ENCODE measurements at regions not wholly inside any gene's neighbourhood (a gene's known extent, or its start where the extent isn't known, plus 50 kb on each side); places are given as distances from the start of the nearest gene placed in this dataset.

DNA sequence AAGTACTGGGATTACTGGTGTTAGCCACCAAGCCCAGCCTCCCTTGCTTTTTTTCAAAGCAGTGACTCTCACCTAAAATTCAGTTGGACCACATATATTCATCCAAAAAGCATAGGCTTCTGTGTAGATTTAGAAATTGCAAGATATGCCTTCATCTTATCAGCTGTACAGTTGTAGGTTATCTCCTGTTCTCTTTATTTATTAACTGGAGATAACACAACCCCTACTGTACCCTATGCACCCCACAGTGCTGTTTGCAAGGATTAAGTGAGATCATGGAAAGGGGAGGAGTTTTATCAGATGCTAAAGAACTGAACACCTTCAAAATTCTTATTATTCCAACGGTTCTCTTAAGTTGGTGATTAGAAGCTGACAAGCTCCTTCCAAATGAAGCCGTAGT is 164.4 kb upstream of the JARID2 start:
- DNase-seq (ENCODE audit: low spot score) (no peak), ATAC-seq (no peak)
- no peaks in the 10 kb centered on the region for H3K36me3 Mint-ChIP-seq
- H3K4me3 Mint-ChIP-seq: no peak overlapping the region
- H3K27ac Mint-ChIP-seq: no peak overlapping the region
- TF ChIP-seq, protein P1, sequence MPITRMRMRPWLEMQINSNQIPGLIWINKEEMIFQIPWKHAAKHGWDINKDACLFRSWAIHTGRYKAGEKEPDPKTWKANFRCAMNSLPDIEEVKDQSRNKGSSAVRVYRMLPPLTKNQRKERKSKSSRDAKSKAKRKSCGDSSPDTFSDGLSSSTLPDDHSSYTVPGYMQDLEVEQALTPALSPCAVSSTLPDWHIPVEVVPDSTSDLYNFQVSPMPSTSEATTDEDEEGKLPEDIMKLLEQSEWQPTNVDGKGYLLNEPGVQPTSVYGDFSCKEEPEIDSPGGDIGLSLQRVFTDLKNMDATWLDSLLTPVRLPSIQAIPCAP (CRISPR knock-in tag; IDR thresholded peaks at IDR 0.05): no peak
- TF ChIP-seq ZNF671 (CRISPR knock-in tag; IDR thresholded peaks at IDR 0.05) (no peak), MYBL2 (CRISPR knock-in tag; IDR thresholded peaks at IDR 0.05) (no peak), NFATC4 (CRISPR knock-in tag; IDR thresholded peaks at IDR 0.05) (no peak)
- no peaks in the 10 kb centered on the region for H3K27me3 Mint-ChIP-seq (ENCODE audit: low read depth)
- peaks cover 34% of the 10 kb centered on the region for H3K4me1 Mint-ChIP-seq
- no peaks in the 10 kb centered on the region for H3K9me3 Mint-ChIP-seq
- POLR2A ChIA-PET: no interaction called here
- CTCF ChIA-PET: no interaction called here

DNA sequence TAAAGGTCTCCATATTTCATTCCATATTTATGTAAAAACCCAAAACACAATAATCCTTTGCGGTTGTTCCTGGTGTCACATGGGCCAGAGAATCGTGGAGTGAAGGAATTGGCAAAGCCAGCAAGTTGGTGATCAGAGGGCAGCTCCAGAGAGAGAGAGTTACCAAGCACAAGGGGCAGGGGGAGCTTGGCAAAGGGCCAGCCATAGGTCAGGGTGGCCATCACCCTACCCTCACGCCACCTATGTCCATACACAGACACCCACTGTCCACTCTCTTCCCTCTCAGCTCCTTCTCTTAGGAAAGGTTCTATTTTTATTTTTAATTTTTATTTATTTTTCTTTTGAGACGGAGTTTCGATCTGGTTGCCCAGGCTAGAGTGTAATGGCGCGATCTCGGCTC is 163.2 kb upstream of the JARID2 start:
- Mint-ChIP-seq H3K27ac (no peak overlapping the region), H3K4me3 (no peak overlapping the region), H3K27me3 (ENCODE audit: low read depth) (no peaks in the 10 kb centered on the region), H3K9me3 (no peaks in the 10 kb centered on the region), H3K4me1 (peaks cover 24% of the 10 kb centered on the region), H3K36me3 (no peaks in the 10 kb centered on the region)
- TF ChIP-seq, protein P2, sequence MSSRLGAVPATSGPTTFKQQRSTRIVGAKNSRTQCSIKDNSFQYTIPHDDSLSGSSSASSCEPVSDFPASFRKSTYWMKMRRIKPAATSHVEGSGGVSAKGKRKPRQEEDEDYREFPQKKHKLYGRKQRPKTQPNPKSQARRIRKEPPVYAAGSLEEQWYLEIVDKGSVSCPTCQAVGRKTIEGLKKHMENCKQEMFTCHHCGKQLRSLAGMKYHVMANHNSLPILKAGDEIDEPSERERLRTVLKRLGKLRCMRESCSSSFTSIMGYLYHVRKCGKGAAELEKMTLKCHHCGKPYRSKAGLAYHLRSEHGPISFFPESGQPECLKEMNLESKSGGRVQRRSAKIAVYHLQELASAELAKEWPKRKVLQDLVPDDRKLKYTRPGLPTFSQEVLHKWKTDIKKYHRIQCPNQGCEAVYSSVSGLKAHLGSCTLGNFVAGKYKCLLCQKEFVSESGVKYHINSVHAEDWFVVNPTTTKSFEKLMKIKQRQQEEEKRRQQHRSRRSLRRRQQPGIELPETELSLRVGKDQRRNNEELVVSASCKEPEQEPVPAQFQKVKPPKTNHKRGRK (CRISPR knock-in tag; IDR thresholded peaks at IDR 0.05; ENCODE audit: borderline replicate concordance): no peak
- TF ChIP-seq TP53 (CRISPR knock-in tag; IDR thresholded peaks at IDR 0.05): no peak
- ChIA-PET CTCF (no interaction called here), POLR2A (no interaction called here)
- ATAC-seq (no peak), DNase-seq (ENCODE audit: low spot score) (no peak)

DNA sequence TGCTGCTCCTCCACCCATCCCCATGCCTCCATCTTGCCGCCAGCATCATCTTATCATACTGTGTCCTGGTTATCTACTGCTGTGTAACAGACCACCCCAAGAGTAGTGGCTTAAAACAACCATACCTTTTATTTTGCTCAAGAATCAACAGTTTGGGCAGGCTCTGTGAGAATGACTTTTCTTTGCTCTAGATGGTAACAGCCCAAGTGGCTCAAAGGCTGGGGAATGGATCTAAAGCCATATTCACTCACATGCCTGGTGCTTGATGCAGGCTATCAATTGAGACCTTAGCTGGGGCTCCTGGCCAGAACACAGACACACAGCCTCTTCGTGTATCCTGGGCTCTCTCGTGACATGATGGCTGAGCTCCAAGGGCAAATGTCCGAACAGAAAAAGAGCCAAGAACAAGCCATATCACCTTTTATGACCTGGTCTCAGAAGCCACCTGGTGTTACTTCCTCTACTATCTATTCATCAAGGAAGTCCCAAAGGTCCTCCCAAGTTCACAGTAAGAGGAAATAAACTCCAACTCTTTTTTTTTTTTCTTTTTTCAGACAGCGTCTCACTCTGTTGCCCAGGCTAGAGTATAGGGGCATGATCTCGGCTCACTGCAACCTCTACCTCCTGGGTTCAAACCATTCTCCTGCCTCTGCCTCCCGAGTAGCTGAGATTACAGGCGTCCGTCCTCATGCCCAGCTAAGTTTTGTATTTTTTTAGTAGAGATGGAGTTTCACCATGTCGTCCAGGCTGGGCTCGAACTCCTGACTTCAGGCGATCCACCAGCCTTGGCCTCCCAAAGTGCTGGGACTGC is 159.3 kb upstream of the JARID2 start:
- no peak for ATAC-seq
- ChIA-PET CTCF (no interaction called here), POLR2A (interaction anchor here (0.6 kb wide), 1 partner anchor 10 kb away, joined by 3 read pairs; no protein-coding TSS in a partner anchor)
- no peaks in the 10 kb centered on the region for H3K36me3 Mint-ChIP-seq
- H3K4me3 Mint-ChIP-seq: no peak overlapping the region
- H3K9me3 Mint-ChIP-seq: no peaks in the 10 kb centered on the region
- no peak overlapping the region for H3K27ac Mint-ChIP-seq
- no peak for TF ChIP-seq FOXJ3 (CRISPR knock-in tag; IDR thresholded peaks at IDR 0.05; ENCODE audit: borderline replicate concordance)
- TF ChIP-seq, protein P2 (CRISPR knock-in tag; IDR thresholded peaks at IDR 0.05; ENCODE audit: borderline replicate concordance): no peak
- TF ChIP-seq ZNF671 (CRISPR knock-in tag; IDR thresholded peaks at IDR 0.05): no peak
- TF ChIP-seq CREB1 (CRISPR knock-in tag; IDR thresholded peaks at IDR 0.05): no peak
- TF ChIP-seq, protein P3, sequence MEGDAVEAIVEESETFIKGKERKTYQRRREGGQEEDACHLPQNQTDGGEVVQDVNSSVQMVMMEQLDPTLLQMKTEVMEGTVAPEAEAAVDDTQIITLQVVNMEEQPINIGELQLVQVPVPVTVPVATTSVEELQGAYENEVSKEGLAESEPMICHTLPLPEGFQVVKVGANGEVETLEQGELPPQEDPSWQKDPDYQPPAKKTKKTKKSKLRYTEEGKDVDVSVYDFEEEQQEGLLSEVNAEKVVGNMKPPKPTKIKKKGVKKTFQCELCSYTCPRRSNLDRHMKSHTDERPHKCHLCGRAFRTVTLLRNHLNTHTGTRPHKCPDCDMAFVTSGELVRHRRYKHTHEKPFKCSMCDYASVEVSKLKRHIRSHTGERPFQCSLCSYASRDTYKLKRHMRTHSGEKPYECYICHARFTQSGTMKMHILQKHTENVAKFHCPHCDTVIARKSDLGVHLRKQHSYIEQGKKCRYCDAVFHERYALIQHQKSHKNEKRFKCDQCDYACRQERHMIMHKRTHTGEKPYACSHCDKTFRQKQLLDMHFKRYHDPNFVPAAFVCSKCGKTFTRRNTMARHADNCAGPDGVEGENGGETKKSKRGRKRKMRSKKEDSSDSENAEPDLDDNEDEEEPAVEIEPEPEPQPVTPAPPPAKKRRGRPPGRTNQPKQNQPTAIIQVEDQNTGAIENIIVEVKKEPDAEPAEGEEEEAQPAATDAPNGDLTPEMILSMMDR (IDR thresholded peaks at IDR 0.05): no peak
- H3K27me3 Mint-ChIP-seq (ENCODE audit: low read depth): peaks cover 2% of the 10 kb centered on the region; the same call in 1 of the 2 replicates
- H3K4me1 Mint-ChIP-seq: peaks cover 22% of the 10 kb centered on the region
- no peak for DNase-seq (ENCODE audit: low spot score)

DNA sequence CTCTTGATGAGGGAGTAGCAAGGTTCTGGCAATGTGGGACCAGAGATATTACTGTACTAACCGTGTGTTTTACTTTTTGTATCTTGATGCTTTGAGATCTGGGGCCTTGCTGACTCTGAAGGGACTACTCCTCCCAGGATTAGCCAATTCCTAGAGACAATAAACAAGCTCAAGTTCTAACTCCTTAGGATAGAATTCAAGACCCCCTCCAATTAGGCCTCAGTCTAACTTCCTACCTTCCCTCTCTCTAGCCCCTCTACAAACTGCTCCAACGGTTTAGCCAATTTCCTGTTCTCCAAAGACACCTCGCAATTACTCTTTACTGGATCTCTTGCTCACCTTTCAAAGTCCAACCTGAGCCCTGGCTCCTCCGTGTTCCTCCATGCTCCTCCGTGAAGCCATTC is 158.7 kb upstream of the JARID2 start:
- DNase-seq (ENCODE audit: low spot score): no peak
- ATAC-seq: no peak
- ChIA-PET CTCF (no interaction called here), POLR2A (interaction anchor here (0.6 kb wide), 1 partner anchor 10 kb away, joined by 3 read pairs; no protein-coding TSS in a partner anchor)
- no peak overlapping the region for H3K27ac Mint-ChIP-seq
- no peaks in the 10 kb centered on the region for H3K9me3 Mint-ChIP-seq
- peaks cover 22% of the 10 kb centered on the region for H3K4me1 Mint-ChIP-seq
- H3K36me3 Mint-ChIP-seq: no peaks in the 10 kb centered on the region
- no peak overlapping the region for H3K4me3 Mint-ChIP-seq
- peaks cover 2% of the 10 kb centered on the region; the same call in 1 of the 2 replicates for H3K27me3 Mint-ChIP-seq (ENCODE audit: low read depth)
- TF ChIP-seq OVOL2 (CRISPR knock-in tag; IDR thresholded peaks at IDR 0.05; ENCODE audit: borderline replicate concordance): no peak
- TF ChIP-seq, protein P4, sequence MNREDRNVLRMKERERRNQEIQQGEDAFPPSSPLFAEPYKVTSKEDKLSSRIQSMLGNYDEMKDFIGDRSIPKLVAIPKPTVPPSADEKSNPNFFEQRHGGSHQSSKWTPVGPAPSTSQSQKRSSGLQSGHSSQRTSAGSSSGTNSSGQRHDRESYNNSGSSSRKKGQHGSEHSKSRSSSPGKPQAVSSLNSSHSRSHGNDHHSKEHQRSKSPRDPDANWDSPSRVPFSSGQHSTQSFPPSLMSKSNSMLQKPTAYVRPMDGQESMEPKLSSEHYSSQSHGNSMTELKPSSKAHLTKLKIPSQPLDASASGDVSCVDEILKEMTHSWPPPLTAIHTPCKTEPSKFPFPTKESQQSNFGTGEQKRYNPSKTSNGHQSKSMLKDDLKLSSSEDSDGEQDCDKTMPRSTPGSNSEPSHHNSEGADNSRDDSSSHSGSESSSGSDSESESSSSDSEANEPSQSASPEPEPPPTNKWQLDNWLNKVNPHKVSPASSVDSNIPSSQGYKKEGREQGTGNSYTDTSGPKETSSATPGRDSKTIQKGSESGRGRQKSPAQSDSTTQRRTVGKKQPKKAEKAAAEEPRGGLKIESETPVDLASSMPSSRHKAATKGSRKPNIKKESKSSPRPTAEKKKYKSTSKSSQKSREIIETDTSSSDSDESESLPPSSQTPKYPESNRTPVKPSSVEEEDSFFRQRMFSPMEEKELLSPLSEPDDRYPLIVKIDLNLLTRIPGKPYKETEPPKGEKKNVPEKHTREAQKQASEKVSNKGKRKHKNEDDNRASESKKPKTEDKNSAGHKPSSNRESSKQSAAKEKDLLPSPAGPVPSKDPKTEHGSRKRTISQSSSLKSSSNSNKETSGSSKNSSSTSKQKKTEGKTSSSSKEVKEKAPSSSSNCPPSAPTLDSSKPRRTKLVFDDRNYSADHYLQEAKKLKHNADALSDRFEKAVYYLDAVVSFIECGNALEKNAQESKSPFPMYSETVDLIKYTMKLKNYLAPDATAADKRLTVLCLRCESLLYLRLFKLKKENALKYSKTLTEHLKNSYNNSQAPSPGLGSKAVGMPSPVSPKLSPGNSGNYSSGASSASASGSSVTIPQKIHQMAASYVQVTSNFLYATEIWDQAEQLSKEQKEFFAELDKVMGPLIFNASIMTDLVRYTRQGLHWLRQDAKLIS (CRISPR knock-in tag; IDR thresholded peaks at IDR 0.05; ENCODE audit: borderline replicate concordance): no peak
- no peak for TF ChIP-seq SP1 (CRISPR knock-in tag; conservative IDR thresholded peaks at IDR 0.05)
- TF ChIP-seq, protein P5, sequence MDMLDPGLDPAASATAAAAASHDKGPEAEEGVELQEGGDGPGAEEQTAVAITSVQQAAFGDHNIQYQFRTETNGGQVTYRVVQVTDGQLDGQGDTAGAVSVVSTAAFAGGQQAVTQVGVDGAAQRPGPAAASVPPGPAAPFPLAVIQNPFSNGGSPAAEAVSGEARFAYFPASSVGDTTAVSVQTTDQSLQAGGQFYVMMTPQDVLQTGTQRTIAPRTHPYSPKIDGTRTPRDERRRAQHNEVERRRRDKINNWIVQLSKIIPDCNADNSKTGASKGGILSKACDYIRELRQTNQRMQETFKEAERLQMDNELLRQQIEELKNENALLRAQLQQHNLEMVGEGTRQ (CRISPR knock-in tag; IDR thresholded peaks at IDR 0.05): no peak
- TF ChIP-seq FOXK1 (CRISPR knock-in tag; IDR thresholded peaks at IDR 0.05): no peak
- no peak for TF ChIP-seq ATF1 (CRISPR knock-in tag; IDR thresholded peaks at IDR 0.05)
